GM10266 (cell line): ENCODE measurements at regions not wholly inside any gene's neighbourhood (a gene's known extent, or its start where the extent isn't known, plus 50 kb on each side); places are given as distances from the start of the nearest gene placed in this dataset.

Experiments used
- DNase-seq: peaks from one replicate; pipeline ENCODE4 v3.0.0; 2012; ENCODE audit errors: extremely low spot score
- TF ChIP-seq, protein P1 (sequence below): IDR thresholded peaks from 2 replicates; pipeline ENCODE4 v1.5.1; 2012; ENCODE audit warnings: mild to moderate bottlenecking, low read depth; ENCODE audit not compliant: control insufficient read depth, insufficient read depth; ENCODE audit errors: missing control alignments

- TF ChIP-seq, protein P1, sequence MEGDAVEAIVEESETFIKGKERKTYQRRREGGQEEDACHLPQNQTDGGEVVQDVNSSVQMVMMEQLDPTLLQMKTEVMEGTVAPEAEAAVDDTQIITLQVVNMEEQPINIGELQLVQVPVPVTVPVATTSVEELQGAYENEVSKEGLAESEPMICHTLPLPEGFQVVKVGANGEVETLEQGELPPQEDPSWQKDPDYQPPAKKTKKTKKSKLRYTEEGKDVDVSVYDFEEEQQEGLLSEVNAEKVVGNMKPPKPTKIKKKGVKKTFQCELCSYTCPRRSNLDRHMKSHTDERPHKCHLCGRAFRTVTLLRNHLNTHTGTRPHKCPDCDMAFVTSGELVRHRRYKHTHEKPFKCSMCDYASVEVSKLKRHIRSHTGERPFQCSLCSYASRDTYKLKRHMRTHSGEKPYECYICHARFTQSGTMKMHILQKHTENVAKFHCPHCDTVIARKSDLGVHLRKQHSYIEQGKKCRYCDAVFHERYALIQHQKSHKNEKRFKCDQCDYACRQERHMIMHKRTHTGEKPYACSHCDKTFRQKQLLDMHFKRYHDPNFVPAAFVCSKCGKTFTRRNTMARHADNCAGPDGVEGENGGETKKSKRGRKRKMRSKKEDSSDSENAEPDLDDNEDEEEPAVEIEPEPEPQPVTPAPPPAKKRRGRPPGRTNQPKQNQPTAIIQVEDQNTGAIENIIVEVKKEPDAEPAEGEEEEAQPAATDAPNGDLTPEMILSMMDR: no peak
- DNase-seq: no peak
These were observed 114.5 kb downstream of the TMEM18 start for GRCh38 chr2:562391-563364.

DNA sequence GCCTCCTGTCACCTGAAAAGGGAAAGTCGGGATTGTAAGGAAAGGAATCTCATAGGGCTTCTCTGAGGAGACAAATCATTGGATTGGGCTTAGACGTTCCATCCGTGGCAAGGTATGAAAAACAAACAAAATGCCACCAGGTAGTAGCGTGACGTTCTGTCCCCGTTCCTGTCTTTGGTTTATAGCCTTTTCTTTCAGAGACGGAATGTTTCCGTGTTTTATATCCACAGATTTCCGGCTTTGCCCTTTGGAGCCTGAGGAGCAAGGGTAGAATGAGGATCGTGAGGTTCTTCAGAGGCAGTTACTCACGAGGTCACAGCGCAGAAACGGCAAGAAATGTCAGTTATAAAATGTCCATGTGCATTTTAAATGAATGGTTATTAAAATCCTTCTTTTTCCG, 118.3 kb downstream of the TMEM18 start:
- no peak for DNase-seq

DNA sequence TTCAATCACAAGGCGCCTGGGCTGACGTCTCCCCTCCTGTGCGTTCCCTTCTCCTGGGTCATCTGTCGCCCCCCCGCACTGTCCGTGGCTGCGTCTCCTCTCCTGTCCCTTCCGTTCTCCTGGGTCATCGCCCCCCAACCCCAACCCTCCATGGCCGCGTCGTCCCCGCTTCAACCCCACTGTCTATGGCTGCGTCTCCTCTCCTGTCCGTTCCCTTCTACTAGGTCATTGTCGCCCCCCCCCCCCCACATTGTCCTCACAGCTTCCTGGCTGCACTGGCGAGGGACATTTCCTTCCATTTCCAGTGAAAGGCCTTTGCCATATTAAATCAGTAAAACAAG, 118.9 kb downstream of the TMEM18 start:
- DNase-seq: no peak
- TF ChIP-seq, protein P1: no peak

More for the DNA sequence above, 118.3 kb downstream of the TMEM18 start:
- TF ChIP-seq, protein P1: no peak

GRCh38 chr2:557635-558301, 119.4 kb downstream of the TMEM18 start:
- no peak for DNase-seq
- TF ChIP-seq, protein P1: no peak

DNA sequence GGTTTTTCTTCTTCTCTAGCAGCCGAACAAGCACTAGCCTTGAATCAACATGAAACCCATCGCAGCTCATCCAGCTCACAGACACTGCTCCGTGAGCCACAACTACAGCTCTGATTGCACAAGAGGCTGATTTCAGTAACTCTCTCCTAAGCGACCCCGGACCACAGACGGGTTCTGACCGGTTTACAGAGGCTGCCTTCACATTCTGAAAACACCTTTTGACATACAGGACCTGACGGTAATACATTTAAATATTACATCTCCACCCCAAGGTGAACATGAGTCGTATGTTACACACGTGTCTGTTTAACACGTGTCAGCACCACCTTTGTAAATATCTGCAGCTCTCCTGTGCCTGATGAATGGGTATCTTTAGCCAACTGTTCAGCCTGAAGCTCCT, 120.7 kb downstream of the TMEM18 start:
- no peak for DNase-seq

GRCh38 chr2:555164-555922, 121.9 kb downstream of the TMEM18 start:
- TF ChIP-seq, protein P1: no peak
- no peak for DNase-seq

More for the DNA sequence above, 120.7 kb downstream of the TMEM18 start:
- TF ChIP-seq, protein P1: no peak

GRCh38 chr2:554444-554843, 122.8 kb downstream of the TMEM18 start:
- TF ChIP-seq, protein P1: no peak
- no peak for DNase-seq
